HL-60 (cell line): ENCODE measurements at regions not wholly inside any gene's neighbourhood (a gene's known extent, or its start where the extent isn't known, plus 50 kb on each side); places are given as distances from the start of the nearest gene placed in this dataset.

Experiments used
- DNase-seq, 2 experiments: peaks; one replicate each; pipeline ENCODE4 v3.0.0-alpha.2; 2010 to 2020; ENCODE audit warnings: low read depth in 1 of 2, low spot score in 1 of 2
- H3K27ac ChIP-seq: fragments of 250-450 bp; sonication (Bioruptor Pico); replicated peaks from 2 replicates; pipeline ENCODE4 v1.5.1; 2020; ENCODE audit warnings: mild to moderate bottlenecking, moderate library complexity
- H3K27me3 ChIP-seq: fragments of 250-450 bp; sonication (Bioruptor Pico); 2 replicates; pipeline ENCODE4 v1.5.1; 2021; ENCODE audit warnings: mild to moderate bottlenecking, moderate library complexity; ENCODE audit not compliant: insufficient read depth, poor library complexity, severe bottlenecking
- H3K4me3 ChIP-seq: replicated peaks from 2 replicates; pipeline ENCODE4 v1.5.1; 2011; ENCODE audit warnings: mild to moderate bottlenecking, control low read depth, low read length; ENCODE audit not compliant: insufficient read depth
- CTCF ChIP-seq: IDR thresholded peaks from one replicate; pipeline ENCODE4 v1.5.1; 2011; ENCODE audit warnings: low read length, control low read depth, inconsistent platforms; ENCODE audit not compliant: insufficient read depth
- GABPA ChIP-seq: IDR thresholded peaks from 2 replicates; pipeline ENCODE4 v1.6.1; 2012; ENCODE audit warnings: low read depth
- POLR2AphosphoS5 ChIP-seq: IDR thresholded peaks from 2 replicates; pipeline ENCODE4 v1.6.1; 2012; ENCODE audit warnings: low read depth
- SPI1 ChIP-seq: IDR thresholded peaks from 2 replicates; pipeline ENCODE4 v1.6.1; 2012; ENCODE audit warnings: low read depth, mild to moderate bottlenecking, borderline replicate concordance
- TF ChIP-seq, protein P1 (sequence below): IDR thresholded peaks from 2 replicates; pipeline ENCODE4 v1.6.1; 2012; ENCODE audit warnings: low read depth; ENCODE audit not compliant: insufficient replicate concordance

DNA sequence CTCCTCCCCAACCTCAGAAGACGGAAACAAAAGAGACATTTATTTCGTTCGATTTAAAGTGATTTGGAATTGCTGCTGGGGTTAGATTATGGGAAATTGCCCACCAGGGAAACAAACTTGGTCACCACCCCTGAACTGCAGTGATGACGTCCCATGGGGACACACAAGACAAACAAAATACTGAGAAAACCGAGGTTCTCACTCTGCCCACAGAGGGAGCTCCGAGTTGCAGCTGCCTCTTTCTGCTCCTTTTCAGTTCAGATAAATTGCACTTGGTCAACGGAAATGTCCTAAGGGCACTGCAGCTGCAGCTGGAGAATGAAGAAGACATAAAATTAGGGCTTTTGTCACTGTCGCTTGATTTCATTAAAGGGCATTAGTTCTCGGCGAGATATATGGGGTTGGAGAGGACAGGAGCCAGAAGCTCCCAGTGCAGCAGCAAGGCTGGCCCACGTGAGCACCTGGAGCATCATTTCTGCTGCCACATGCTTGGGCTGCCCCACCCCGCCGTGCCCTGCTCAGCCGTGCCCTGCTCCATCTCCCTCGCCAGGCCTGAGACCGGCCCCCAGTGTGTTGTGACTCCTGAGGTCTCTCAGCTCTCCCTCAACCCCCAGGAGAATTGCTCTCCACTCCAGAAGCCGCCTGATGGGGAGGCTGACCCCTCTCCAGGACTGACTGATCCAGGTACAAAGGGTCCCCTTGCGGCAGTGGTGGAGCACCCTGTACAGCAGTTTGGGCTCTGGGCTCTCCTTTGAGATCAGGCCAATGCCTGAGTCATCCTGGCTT lies 231.7 kb upstream of the AJAP1 start:
- TF ChIP-seq, protein P1, sequence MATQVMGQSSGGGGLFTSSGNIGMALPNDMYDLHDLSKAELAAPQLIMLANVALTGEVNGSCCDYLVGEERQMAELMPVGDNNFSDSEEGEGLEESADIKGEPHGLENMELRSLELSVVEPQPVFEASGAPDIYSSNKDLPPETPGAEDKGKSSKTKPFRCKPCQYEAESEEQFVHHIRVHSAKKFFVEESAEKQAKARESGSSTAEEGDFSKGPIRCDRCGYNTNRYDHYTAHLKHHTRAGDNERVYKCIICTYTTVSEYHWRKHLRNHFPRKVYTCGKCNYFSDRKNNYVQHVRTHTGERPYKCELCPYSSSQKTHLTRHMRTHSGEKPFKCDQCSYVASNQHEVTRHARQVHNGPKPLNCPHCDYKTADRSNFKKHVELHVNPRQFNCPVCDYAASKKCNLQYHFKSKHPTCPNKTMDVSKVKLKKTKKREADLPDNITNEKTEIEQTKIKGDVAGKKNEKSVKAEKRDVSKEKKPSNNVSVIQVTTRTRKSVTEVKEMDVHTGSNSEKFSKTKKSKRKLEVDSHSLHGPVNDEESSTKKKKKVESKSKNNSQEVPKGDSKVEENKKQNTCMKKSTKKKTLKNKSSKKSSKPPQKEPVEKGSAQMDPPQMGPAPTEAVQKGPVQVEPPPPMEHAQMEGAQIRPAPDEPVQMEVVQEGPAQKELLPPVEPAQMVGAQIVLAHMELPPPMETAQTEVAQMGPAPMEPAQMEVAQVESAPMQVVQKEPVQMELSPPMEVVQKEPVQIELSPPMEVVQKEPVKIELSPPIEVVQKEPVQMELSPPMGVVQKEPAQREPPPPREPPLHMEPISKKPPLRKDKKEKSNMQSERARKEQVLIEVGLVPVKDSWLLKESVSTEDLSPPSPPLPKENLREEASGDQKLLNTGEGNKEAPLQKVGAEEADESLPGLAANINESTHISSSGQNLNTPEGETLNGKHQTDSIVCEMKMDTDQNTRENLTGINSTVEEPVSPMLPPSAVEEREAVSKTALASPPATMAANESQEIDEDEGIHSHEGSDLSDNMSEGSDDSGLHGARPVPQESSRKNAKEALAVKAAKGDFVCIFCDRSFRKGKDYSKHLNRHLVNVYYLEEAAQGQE = no peak
- TF ChIP-seq CTCF = no peak
- no peak for TF ChIP-seq SPI1
- TF ChIP-seq POLR2AphosphoS5 = no peak
- no peak for TF ChIP-seq GABPA
- DNase-seq = no peak
- Histone ChIP-seq H3K27me3 (no peaks in the 10 kb centered on the region), H3K4me3 (no peak overlapping the region), H3K27ac (no peak overlapping the region)

GRCh38 chr1:4424254-4424653 lies 230.2 kb upstream of the AJAP1 start:
- no peak overlapping the region for H3K27ac ChIP-seq
- no peak for TF ChIP-seq GABPA
- TF ChIP-seq, protein P1 = no peak
- no peak for TF ChIP-seq POLR2AphosphoS5
- TF ChIP-seq CTCF = no peak
- no peak for TF ChIP-seq SPI1
- no peaks in the 10 kb centered on the region for H3K27me3 ChIP-seq
- H3K4me3 ChIP-seq = no peak overlapping the region
- DNase-seq = no peak

DNA sequence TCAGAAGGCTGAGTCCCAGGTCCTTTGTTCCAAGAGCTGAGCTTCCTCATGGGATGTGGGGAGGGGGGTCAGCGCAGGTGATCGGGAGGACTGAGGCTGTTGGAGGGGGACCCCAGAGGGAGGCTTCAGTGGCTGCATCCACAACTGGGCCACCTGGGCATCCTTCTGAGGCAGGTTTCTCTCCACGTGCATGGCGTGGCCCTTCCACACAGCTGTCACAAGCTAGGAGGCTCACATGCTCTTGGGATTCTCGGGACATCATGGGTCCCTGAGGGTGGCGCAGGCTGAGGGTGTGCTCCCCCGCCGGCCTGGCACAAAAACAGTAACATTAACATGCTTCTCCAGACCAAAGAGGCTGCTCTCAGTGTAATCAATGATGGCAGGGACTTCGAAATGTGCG lies 229.6 kb upstream of the AJAP1 start:
- Histone ChIP-seq H3K27ac (no peak overlapping the region), H3K27me3 (no peaks in the 10 kb centered on the region), H3K4me3 (no peak overlapping the region)
- no peak for DNase-seq
- TF ChIP-seq POLR2AphosphoS5 (no peak), GABPA (no peak), CTCF (no peak), SPI1 (no peak)
- TF ChIP-seq, protein P1 = no peak
